CD4-positive, alpha-beta T cell treated with Interleukin-10 for 1 hour (primary cell): ENCODE measurements at regions not wholly inside any gene's neighbourhood (a gene's known extent, or its start where the extent isn't known, plus 50 kb on each side); places are given as distances from the start of the nearest gene placed in this dataset.
"Not testable (repeated sequence)": the region's sequence is repeated elsewhere in the genome, so short reads cannot be mapped to it uniquely, and the experiment has no call there.

Experiments used
- DNase-seq: peaks from one replicate; pipeline ENCODE4 v3.0.0-alpha.2; 2020

DNA sequence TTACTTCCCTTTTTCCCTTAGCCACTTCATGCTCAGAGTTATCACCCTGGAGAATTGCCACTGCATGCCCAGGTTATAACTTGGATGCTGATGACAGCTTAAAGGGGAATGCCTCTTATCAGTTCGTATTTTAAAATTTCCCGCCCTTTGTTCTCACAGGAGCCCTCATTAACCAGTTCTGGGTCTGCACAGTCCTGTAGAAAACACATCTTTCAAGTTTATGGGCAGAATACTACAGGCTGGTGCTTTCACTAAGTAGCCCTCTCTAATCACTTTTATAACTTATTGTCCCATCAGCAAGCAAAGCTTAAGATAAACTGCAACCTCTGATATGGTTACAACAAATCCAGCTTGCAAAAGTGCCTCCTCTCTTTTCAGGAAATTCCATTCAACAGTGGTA, 587.3 kb upstream of the UBE2E2 start:
- no peak for DNase-seq

DNA sequence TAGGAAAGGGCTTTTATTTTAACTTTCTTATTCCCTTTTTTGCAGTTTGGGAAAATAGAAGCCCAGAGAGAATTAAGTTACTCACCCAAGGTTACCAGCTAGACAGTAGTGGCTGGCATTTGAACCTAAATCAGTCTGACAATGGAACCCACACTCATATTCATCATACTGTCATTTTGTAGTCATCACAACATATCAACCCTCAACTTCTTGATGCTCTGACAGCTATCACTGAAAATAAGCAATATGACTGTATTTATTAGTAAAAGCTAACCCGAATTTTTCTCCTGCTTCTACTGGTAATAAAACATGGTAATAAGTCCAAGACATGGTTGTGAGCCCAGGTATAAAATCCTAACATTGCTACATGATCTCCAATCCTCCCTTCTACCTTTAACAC, 585.8 kb upstream of the UBE2E2 start:
- no peak for DNase-seq

DNA sequence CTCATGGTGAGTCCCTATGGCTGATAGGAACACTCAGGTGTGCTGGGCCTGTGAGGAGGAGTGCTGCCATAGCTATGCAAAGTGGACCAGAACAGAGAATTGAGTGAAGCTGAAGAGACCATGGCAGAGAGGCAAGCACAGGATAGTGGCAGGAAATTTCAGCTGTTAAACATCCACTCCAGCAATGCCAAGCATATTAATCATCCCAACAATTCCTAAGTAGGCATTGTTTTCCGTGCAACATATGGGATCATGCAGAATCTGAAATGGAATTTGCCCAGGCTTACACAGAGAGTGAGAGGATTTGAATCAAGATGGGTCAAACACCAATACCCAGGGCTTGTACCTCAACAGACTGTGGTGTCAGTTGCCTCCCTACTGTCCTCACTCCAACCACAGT, 582.6 kb upstream of the UBE2E2 start:
- DNase-seq = no peak

DNA sequence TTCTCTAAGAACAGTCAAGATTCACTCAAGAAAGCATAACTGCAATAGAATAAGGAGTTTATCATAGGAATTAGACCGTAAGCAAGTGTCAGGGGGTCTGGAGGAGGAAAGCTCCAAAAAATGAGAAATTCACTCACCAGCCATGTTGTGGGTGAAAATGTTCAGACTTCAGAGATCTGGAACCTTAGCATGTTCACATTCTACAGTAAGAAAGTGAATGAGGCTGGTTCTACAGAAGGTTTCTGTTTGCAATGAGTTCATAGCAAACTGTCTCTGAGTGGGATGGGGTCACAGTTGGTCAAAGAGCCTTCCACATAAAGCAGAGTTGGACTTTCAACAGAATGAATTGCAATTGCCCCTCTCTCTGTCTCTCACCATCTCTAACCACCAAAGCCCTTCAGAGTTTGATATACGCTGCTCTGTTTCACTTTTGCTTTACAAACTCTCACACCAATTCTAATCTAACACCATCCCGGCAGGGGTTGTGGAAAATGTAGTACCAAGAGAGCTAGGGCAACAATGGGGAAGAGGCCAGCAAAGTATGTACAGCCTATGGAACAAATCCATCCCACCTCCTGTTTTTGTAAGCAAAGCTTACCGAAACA, 581.8 kb upstream of the UBE2E2 start:
- DNase-seq = no peak

DNA sequence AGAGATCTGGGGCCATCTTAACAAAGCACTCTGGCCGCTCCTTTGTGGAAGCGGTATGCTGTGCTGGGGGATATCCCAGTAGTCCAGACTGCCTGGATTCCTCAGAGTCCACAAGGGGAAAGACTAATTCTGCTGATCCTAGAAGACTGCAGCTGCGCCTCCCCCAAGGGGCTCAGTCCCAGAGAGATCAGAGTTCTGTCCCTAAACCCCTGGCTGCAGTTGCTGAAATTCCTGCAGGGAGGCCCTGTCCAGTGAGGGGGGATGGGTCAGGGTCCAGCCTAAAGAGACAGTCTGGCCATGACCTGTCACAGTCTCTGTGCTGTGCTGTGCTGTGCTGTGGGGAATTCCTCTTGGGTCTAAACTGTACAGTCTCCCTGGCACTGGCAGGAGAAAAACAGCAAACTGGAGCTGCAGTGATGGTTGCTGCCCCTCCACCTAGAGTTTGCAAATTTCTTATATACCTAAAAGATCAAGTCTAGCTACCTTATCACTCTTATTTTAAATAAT, 575.1 kb upstream of the UBE2E2 start:
- DNase-seq = no peak

DNA sequence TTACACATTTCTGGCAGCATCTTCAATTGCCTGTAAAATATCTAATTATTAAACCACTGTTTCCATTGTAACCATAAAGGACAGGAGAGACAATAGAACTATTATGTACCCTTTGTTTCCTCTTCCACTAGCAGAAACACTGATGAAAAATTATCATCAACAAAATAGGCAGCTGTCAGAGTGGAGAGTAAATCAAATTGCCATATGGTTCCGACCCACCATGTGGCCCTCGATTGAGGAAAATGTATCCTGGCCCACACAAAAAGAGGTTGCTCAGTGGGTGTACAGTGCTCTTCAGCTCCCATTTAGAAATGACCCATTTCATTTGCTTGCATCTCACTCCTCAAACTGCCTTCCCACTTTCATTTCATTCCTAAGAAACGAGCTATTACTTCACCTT, 570.6 kb upstream of the UBE2E2 start:
- DNase-seq = no peak

DNA sequence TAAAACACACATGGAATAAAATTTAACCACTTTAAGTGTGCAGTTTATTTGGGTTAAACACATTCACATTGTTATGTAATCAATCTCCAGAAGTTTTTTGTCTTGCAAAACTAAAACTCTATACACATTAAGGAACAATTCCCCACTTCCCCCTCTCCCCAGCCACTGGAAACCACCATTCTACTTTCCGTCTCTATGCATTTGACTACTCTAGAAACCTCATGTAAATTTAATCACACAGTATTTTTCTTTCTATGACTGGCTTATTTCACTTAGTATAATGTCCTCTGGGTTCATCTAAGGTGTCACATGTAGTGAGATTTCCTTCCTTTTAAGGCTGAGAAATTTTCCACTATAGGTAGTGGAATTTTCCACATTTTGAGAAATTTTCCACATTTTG, 568.7 kb upstream of the UBE2E2 start:
- DNase-seq = no peak

DNA sequence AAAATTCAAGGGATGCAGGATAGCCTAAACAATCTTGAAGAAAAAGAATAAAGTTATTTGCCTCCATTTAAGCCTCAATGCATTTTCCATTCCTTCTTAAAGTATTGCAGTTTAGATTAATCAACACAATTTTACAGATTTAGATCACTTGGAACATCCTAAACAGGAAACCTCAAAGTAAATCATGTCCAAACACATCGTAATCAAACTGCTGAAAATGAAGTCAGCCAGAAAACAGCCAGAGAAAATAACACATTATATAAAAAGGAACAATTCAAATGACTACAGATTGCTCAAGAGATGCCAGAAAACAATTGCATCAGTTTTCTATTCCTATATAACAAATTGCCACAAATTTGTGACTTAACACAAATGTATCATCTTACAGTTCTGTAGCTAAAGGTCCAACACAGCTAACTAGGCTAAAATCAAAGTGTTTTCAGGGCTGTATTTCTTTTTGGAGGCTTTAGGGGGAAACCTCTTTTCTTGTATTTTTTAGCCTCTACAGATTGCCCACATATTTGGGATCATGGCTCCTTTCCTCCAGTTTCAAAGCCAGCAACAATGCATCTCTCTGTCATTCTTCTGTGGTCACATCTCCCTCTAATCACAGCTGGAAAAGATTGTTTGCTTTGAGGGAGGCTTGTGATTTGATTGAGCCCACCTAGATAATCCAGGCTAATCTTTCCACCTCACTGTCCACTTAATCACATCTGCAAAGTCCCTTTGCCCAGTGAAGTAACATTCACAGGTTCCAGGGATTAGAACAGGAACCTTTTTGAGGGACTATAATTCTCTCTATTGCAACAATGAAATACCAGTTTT, 543.3 kb upstream of the UBE2E2 start:
- DNase-seq = no peak

DNA sequence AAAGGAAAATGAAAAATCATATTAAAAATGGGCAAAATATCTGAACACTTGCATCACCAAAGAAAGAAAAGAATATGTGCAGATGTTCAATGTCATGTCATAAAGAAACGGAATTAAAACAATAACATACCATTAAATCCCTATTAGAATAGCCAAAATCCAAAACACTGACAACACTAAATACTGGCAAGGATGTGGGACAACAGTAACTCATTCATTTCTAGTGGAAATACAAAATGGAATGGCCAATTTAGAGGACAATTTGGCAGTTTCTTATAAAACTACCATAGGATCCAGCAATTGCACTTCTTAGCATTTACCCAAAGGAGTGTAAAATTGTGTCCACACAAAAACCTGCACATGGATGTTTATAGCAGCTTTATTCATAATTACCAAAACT, 542.5 kb upstream of the UBE2E2 start:
- DNase-seq = no peak

DNA sequence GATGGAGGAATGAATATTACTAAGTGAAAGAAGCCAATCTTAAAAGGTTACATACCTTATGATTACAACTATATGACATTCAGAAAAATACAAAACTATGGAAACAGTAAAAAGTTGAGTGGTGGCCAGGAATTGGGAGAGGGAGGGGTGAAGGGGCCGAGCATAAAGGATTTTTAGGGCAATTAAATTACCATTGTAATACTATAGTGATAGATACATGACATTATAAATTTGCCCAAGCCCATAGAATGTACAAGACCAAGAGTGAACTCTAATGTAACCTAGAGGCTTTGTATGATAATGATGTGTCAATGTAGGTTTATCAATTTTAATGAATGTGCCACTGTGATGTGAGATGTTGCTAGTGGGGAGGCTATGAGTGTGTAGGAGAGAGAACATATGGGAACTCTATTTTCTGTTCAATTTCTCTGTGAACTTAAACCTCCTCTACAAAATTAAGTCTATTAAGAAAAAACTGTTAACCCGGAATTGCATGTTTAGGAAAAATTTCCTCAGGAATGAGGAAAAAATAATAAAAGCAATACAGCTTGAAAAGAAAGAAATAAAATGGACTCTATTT, 541.9 kb upstream of the UBE2E2 start:
- no peak for DNase-seq

DNA sequence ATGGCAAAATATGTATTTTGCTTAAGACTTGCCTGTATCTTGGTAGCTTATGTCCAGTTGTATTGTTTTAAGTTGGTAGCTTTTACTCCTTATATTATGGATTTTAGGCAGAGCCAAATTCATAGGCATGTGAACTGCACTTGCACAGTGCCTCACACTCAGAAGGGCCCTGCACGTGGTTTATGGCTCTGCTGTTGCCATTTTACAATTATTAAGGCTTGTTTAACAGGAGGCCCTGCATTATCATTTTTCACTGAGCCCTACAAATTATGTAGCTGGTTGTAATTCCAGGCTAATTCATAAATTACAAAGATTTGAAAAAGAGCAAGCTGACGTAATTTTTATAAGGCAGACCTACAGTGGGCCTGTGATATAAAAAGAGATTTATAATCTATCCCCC, 537.6 kb upstream of the UBE2E2 start:
- no peak for DNase-seq

DNA sequence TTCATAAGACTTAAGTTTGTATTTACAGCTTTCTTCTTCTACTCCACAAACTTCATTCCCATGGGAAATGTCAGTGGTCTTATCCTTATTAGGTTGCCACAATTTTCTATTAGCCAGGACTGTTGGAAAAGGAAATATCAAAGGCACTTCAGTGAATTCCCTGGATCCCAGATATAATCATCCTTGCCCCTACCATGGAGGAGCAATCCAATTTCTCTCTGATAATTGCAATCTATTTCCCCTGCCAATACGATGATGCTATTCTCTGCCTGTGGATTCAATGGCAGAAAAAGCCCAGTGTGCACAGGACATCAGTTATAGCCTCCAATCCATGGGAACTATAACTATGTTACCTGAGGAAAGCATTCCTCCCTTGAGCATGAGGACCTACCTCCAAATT, 536.4 kb upstream of the UBE2E2 start:
- DNase-seq = no peak

DNA sequence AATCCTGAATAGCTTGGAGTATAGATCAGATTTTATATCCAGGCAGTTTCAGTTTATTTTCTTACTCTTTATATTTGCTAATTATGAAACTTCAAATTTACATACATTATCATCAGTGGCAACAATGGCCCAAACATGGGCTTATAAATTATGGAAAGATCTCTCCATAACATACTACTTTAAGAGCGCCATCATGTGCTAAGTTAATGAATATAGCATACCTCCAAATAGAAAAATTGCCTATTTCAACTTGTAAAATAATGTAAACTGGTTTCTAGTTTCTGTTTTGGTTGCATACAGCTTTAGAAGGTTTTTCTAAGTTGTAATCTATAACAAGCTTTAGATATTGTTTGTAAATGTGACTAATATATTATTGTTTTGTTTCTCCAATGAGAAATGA, 531.3 kb upstream of the UBE2E2 start:
- no peak for DNase-seq

DNA sequence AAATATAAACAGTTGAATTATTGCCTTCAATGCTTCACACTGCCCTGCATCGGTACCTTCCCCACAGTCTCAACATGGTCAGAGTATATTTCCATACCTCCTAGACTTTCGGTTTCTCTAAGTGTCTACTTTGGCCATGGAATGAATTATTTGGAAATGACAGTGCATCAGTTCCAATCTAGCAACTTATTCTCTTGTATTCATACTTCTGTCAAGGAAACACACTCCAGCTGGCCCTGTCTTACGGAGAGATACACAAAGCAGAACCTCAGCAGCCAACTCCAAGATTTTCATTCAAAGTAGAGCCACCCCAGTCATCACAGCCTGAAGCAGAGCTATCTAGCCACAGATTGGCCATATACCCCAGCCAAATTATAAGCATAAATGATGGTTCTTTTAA, 518.4 kb upstream of the UBE2E2 start:
- no peak for DNase-seq

DNA sequence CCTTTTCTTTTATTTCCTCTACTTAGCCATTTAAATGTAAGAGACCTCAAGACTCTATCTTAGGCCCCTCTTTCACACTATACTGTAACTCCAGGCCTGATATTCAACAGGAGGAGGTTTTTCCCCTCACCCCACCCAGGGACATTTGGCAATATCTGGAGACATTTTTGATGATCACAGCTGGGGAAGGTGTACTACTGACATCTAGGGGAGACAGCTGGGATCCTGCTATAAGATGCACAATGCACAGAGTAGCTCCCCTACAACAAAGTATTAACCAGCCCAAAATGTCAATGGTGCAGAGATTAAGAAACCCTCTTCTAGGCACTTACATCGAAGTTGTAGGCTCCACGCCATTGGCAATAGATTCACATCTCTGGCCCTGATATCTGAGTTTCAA, 517.5 kb upstream of the UBE2E2 start:
- no peak for DNase-seq

DNA sequence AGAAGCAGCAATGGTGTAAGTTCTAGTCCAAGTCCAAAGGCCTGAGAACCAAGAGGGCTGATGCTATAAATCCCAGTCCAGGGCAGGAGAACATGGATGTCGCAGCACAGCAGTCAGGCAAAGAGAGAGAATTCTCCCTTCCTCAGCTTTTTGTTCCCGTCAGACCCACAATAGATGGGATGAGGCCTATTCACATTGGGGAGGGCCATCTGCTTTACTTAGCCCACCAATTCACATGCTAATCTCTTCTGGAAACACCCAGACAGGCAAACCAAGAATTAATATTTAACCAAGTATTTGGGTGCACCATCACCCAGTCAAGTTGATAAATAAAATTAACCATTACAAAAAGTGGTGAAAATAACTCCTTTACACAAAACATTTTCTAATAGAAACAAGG, 511.7 kb upstream of the UBE2E2 start:
- DNase-seq = no peak

DNA sequence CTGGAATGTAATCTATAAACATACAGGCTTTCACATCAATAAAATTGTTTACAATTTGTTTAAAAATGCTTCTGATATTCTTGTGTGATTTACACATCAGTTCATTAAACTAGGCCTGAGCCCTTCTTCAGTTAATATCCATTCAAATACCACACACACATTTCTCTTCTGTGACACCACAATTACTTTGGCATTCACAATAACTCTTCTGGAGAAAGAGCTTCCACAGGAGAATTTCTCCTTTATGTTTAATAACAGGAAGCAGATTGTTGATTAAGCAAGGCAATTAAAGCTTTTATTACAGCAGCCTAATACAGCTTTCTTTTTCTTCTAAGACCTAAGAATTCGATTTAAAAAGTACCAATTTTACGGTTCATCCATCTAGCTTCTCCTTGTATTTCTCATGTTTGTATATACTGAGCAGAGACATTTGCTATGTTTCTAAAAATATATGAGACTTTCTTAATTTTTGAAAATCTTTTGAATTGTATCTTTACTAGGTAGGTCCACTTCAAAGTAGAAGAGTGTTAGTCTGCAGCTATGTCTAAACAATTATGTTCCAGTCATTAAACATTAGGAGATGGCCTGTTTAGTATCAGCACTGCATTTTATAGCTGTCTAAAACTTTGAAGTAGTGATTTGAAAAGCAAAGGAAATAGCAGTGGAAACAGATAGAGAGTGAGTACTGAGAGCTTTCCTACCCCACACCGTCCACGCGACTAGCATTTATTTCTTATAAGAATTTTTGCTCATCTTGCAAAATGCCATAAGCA, 511.1 kb upstream of the UBE2E2 start:
- no peak for DNase-seq

DNA sequence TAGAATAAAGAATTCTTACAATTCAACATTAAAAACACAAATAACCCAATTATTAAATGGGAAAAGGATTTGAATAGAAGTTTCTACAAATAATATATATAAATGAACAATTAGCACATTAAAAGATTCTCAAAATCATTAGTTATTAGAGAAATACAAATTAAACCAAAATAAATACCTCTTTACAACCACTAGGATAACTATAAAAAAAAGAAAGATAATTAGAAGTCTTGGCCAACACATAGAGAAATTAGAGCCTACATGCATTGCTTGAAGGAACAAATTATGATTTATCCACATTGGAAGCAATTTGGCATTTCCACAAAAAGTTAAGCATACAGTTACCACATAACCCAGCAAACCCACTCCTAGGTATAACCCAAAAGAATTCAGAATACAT, 502.3 kb upstream of the UBE2E2 start:
- no peak for DNase-seq

DNA sequence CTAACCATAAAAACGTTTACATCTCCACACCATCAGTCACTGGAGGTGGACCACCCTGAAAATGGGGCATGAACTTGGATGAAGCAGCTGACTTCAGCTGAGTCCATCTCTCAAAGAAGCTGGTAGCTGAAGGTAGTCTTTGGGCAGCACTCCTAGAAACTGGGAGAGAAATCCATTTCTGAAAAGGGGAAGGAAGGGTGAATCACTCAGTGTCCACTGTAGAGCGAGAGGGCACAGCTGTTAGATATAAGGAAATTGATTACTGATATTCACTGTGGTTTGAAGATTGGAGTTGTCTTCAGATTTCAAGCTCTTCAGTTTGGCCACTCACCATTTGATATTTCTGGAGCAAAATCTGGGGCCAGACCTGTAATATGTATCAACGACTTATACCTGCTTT, 499.0 kb upstream of the UBE2E2 start:
- DNase-seq = no peak

DNA sequence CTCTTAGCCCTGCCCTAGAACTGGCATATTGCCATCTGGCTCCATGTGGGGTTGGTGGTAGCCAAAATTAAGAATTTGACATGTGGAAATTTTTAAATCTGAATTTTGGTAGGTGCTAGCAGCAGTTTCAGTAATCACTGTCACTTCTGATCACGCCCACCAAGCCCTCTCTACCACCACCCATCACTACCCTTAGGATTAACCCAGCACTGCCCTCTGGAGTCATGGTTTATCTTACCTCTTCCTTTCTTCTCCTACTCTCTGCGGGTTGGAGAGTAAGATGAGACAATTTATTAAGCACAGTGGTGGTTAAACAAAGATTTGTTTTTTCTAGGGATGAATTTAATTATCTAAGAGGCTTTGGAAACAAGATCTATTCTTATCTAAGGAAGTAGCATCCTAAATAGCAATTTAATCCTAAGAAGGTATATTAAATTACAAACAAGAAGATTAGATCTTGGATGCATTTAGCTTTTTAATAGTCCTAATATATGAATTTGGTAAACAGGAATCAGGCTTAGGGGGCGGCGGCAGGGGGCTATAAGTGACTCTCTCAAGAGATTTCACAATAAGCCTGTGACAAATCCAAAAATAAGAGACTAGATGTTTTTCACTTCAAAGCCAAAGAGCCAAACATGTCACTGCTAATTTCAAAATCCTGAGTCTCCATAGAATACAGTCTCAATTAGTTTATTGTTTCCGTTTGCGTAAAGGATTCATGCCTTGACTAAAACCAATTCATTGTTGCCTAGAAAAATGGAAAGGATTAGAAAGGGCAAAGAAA, 498.4 kb upstream of the UBE2E2 start:
- DNase-seq = no peak

DNA sequence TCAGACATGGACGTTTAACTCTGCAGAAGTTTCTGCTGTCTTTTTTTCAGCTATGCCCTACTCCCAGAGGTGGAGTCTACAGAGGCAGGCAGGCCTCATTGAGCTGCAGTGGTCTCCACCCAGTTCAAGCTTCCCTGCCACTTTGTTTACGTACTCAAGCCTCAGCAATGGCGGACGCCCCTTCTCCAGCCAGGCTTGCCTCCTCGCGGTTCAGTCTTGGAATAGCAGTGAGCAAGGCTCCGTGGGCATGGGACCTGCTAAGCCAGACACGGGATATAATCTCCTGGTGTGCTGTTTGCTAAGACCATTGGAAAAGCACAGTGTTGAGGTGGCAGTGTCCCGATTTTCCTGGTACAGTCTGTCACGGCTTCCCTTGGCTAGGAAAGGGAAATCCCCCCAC, 496.2 kb upstream of the UBE2E2 start:
- DNase-seq = not testable (repeated sequence)

DNA sequence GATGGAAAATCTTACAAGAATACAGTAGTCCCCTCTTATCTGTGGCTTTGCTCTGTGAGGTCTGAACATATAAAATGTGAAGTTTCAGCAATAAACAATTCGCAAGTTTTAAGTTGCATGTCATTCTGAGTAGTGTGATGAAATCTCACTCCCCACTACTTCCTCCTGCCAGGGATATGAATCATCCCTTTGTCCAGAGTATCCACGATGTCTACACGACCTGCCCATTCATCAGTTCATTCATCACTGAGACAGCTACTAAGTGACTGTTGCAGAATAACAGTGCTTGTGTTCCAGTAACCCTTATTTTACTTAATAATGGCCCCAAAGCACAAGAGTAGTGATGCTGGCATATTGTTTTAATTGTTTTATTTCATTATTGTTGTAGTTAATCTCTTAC, 489.2 kb upstream of the UBE2E2 start:
- DNase-seq = no peak

DNA sequence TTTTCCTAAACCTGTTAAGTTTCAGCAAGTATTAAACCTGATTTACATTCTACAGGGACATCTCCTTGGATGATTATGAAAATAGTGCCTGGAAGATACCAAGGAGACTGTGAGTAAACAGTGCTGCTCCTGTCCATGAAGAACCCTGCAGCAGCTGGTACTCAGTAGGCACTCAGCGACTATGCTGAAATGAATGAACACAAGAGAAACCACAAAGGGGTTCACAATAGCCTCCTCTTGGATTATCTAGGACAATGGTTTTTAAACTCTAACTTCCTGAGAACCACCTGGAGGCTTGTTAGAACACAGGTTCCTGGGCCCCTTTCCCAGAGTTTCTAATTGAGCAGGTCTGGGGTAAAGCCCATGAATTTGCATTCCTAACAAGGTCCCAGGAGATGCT, 488.4 kb upstream of the UBE2E2 start:
- no peak for DNase-seq
